ENCODE measurements at regions not wholly inside any gene's neighbourhood (a gene's known extent, or its start where the extent isn't known, plus 50 kb on each side); places are given as distances from the start of the nearest gene placed in this dataset.

- no peak overlapping the region for H3K4me3 ChIP-seq (ENCODE audit: low read depth in 1 of 3, low read length in 3 of 3)
- H3K4me1 ChIP-seq (ENCODE audit: control insufficient read depth in 4 of 4, insufficient read depth in 4 of 4, low read length in 3 of 4) = no peaks in the 10 kb centered on the region
- no peaks in the 10 kb centered on the region for H3K36me3 ChIP-seq (ENCODE audit: control insufficient read depth in 4 of 4, insufficient read depth in 3 of 4, low read depth in 1 of 4, low read length in 3 of 4)
- no peak overlapping the region for H3K9ac ChIP-seq (ENCODE audit: low read depth in 1 of 2, low read length in 2 of 2)
- no peaks in the 10 kb centered on the region for H3K27me3 ChIP-seq (ENCODE audit: control insufficient read depth in 4 of 4, insufficient read depth in 4 of 4, low read length in 3 of 4)
- 58% methylated on average over 2 of the region's 2 CpGs for WGBS
- no peak for DNase-seq (ENCODE audit: low spot score)
- no peaks in the 10 kb centered on the region for H3K9me3 ChIP-seq (ENCODE audit: control insufficient read depth in 4 of 4, low read length in 3 of 4)
- H3K27ac ChIP-seq (ENCODE audit: low read depth in 1 of 2, low read length in 2 of 2) = no peak overlapping the region
- TF ChIP-seq FOXA2 (IDR thresholded peaks at IDR 0.05) (no peak), GABPA (IDR thresholded peaks at IDR 0.05 in 1 of 2, conservative IDR thresholded peaks at IDR 0.05 in 1 of 2) (no peak), TAF1 (conservative IDR thresholded peaks at IDR 0.05) (no peak), HNF4G (IDR thresholded peaks at IDR 0.05) (no peak), ZBTB33 (IDR thresholded peaks at IDR 0.05) (no peak), FOXA1 (IDR thresholded peaks at IDR 0.05) (no peak), CTCF (IDR thresholded peaks at IDR 0.05; ENCODE audit: low read depth, low read length, missing input control) (no peak), NR2F2 (IDR thresholded peaks at IDR 0.05) (no peak), MAX (IDR thresholded peaks at IDR 0.05) (no peak), HNF4A (conservative IDR thresholded peaks at IDR 0.05) (no peak), REST (IDR thresholded peaks at IDR 0.05) (no peak)
Measured at GRCh38 chr5:84647581-84647980, 262.9 kb upstream of the EDIL3 start.

GRCh38 chr5:84642795-84643194 lies 258.1 kb upstream of the EDIL3 start:
- WGBS = 86% methylated on average over 2 of the region's 2 CpGs
- no peaks in the 10 kb centered on the region for H3K36me3 ChIP-seq (ENCODE audit: control insufficient read depth in 4 of 4, insufficient read depth in 3 of 4, low read depth in 1 of 4, low read length in 3 of 4)
- H3K27me3 ChIP-seq (ENCODE audit: control insufficient read depth in 4 of 4, insufficient read depth in 4 of 4, low read length in 3 of 4) = no peaks in the 10 kb centered on the region
- no peaks in the 10 kb centered on the region for H3K4me1 ChIP-seq (ENCODE audit: control insufficient read depth in 4 of 4, insufficient read depth in 4 of 4, low read length in 3 of 4)
- H3K9me3 ChIP-seq (ENCODE audit: control insufficient read depth in 4 of 4, low read length in 3 of 4) = no peaks in the 10 kb centered on the region
- no peak for DNase-seq (ENCODE audit: low spot score)
- H3K4me3 ChIP-seq (ENCODE audit: low read depth in 1 of 3, low read length in 3 of 3) = no peak overlapping the region
- no peak overlapping the region for H3K9ac ChIP-seq (ENCODE audit: low read depth in 1 of 2, low read length in 2 of 2)
- H3K27ac ChIP-seq (ENCODE audit: low read depth in 1 of 2, low read length in 2 of 2) = no peak overlapping the region
- TF ChIP-seq YY1 (IDR thresholded peaks at IDR 0.05) (no peak), HNF4A (conservative IDR thresholded peaks at IDR 0.05) (no peak), EGR1 (IDR thresholded peaks at IDR 0.05; ENCODE audit: low read depth in 2 of 2) (no peak), MAX (IDR thresholded peaks at IDR 0.05) (no peak), ZBTB33 (IDR thresholded peaks at IDR 0.05) (no peak), TAF1 (conservative IDR thresholded peaks at IDR 0.05) (no peak), HNF4G (IDR thresholded peaks at IDR 0.05) (no peak), CTCF (IDR thresholded peaks at IDR 0.05; ENCODE audit: low read depth, low read length, missing input control) (no peak), FOXA2 (IDR thresholded peaks at IDR 0.05) (no peak), RAD21 (IDR thresholded peaks at IDR 0.05) (no peak), JUND (IDR thresholded peaks at IDR 0.05) (no peak), RXRA (IDR thresholded peaks at IDR 0.05) (no peak), FOXA1 (IDR thresholded peaks at IDR 0.05) (no peak)

All from liver (tissue), 8 donors.